ENCODE measurements at regions not wholly inside any gene's neighbourhood (a gene's known extent, or its start where the extent isn't known, plus 50 kb on each side); places are given as distances from the start of the nearest gene placed in this dataset.
"Not testable (repeated sequence)": the region's sequence is repeated elsewhere in the genome, so short reads cannot be mapped to it uniquely, and the experiment has no call there.

GRCh38 chr4:160523231-160523630 is 1420.4 kb downstream of the RAPGEF2 start:
- H3K4me3 ChIP-seq (replicated peaks in 1 of 2; ENCODE audit: low read depth in 2 of 2, low read length in 2 of 2) = no peak overlapping the region
- peak in 1 of 2 donors; percentile 37 for DNase-seq (ENCODE audit: low read depth in 2 of 2)
- no peak for TF ChIP-seq CTCF (IDR thresholded peaks at IDR 0.05; ENCODE audit: low read depth, low read length)

- DNase-seq (ENCODE audit: low read depth in 2 of 2) = no peak
- H3K4me3 ChIP-seq (replicated peaks in 1 of 2; ENCODE audit: low read depth in 2 of 2, low read length in 2 of 2) = no peak overlapping the region
- no peak for TF ChIP-seq CTCF (IDR thresholded peaks at IDR 0.05; ENCODE audit: low read depth, low read length)
These were observed 1434.8 kb downstream of the RAPGEF2 start for GRCh38 chr4:160537681-160538080.

GRCh38 chr4:160546201-160546600 is 1443.3 kb downstream of the RAPGEF2 start:
- H3K4me3 ChIP-seq (replicated peaks in 1 of 2; ENCODE audit: low read depth in 2 of 2, low read length in 2 of 2) = no peak overlapping the region
- DNase-seq (ENCODE audit: low read depth in 2 of 2) = no peak
- no peak for TF ChIP-seq CTCF (IDR thresholded peaks at IDR 0.05; ENCODE audit: low read depth, low read length)

GRCh38 chr4:160549951-160550519 is 1447.2 kb downstream of the RAPGEF2 start:
- H3K4me3 ChIP-seq (replicated peaks in 1 of 2; ENCODE audit: low read depth in 2 of 2, low read length in 2 of 2); DNase-seq (ENCODE audit: low read depth in 2 of 2): not testable (repeated sequence)

- H3K4me3 ChIP-seq (replicated peaks in 1 of 2; ENCODE audit: low read depth in 2 of 2, low read length in 2 of 2) = no peak overlapping the region
- no peak for DNase-seq (ENCODE audit: low read depth in 2 of 2)
- TF ChIP-seq CTCF (IDR thresholded peaks at IDR 0.05; ENCODE audit: low read depth, low read length) = no peak
These were observed 1459.8 kb downstream of the RAPGEF2 start for GRCh38 chr4:160562661-160563060.

- DNase-seq (ENCODE audit: low read depth in 2 of 2) = no peak
- no peak overlapping the region for H3K4me3 ChIP-seq (replicated peaks in 1 of 2; ENCODE audit: low read depth in 2 of 2, low read length in 2 of 2)
- TF ChIP-seq CTCF (IDR thresholded peaks at IDR 0.05; ENCODE audit: low read depth, low read length) = no peak
These were observed 1460.8 kb downstream of the RAPGEF2 start for GRCh38 chr4:160563552-160564282.

GRCh38 chr4:160567634-160568033 is 1464.8 kb downstream of the RAPGEF2 start:
- TF ChIP-seq CTCF (IDR thresholded peaks at IDR 0.05; ENCODE audit: low read depth, low read length) = no peak
- no peak for DNase-seq (ENCODE audit: low read depth in 2 of 2)
- no peak overlapping the region for H3K4me3 ChIP-seq (replicated peaks in 1 of 2; ENCODE audit: low read depth in 2 of 2, low read length in 2 of 2)
